Hepatocyte (in vitro differentiated cells): ENCODE measurements at regions not wholly inside any gene's neighbourhood (a gene's known extent, or its start where the extent isn't known, plus 50 kb on each side); places are given as distances from the start of the nearest gene placed in this dataset.

Experiments used
- DNase-seq: peaks from one replicate; pipeline ENCODE4 v3.0.0-alpha.2; 2016; ENCODE audit warnings: low spot score
- H2AFZ ChIP-seq: fragments of 200-600 bp; sonication (generic); 2 replicates; pipeline ENCODE4 v1.6.0; 2016; ENCODE audit warnings: antibody characterized with exemption, mild to moderate bottlenecking
- H3K27ac ChIP-seq: fragments of 200-600 bp; sonication (generic); 2 replicates; pipeline ENCODE4 v1.5.1; 2016; ENCODE audit warnings: mild to moderate bottlenecking
- H3K27me3 ChIP-seq: fragments of 200-600 bp; sonication (generic); 2 replicates; pipeline ENCODE4 v1.6.1; 2016
- H3K36me3 ChIP-seq: fragments of 200-600 bp; sonication (generic); replicated peaks from 2 replicates; pipeline ENCODE4 v1.5.1; 2016; ENCODE audit warnings: low read depth; ENCODE audit not compliant: insufficient read depth
- H3K4me1 ChIP-seq: fragments of 200-600 bp; sonication (generic); 2 replicates; pipeline ENCODE4 v1.5.1; 2016; ENCODE audit warnings: mild to moderate bottlenecking, moderate library complexity; ENCODE audit not compliant: insufficient read depth
- H3K4me2 ChIP-seq: fragments of 200-600 bp; sonication (generic); 2 replicates; pipeline ENCODE4 v1.6.0; 2016
- H3K4me3 ChIP-seq: fragments of 200-600 bp; sonication (generic); 2 replicates; pipeline ENCODE4 v1.5.1; 2016; ENCODE audit warnings: mild to moderate bottlenecking
- H3K79me2 ChIP-seq: fragments of 200-600 bp; sonication (generic); 2 replicates; pipeline ENCODE4 v1.6.0; 2017; ENCODE audit warnings: mild to moderate bottlenecking
- H3K9me2 ChIP-seq: fragments of 200-600 bp; sonication (generic); replicated peaks from 2 replicates; pipeline ENCODE4 v1.6.0; 2017; ENCODE audit warnings: mild to moderate bottlenecking; ENCODE audit not compliant: insufficient read depth
- H3K9me3 ChIP-seq: fragments of 200-600 bp; sonication (generic); 2 replicates; pipeline ENCODE4 v1.5.1; 2016; ENCODE audit warnings: low read depth, mild to moderate bottlenecking
- H4K20me1 ChIP-seq: fragments of 200-600 bp; sonication (generic); 2 replicates; pipeline ENCODE4 v1.6.0; 2016; ENCODE audit warnings: mild to moderate bottlenecking; ENCODE audit not compliant: insufficient read depth, poor library complexity, severe bottlenecking
- EZH2 ChIP-seq: fragments of 200-600 bp; sonication (generic); IDR thresholded peaks from 2 replicates; pipeline ENCODE4 v1.6.1; 2016; ENCODE audit warnings: antibody characterized with exemption, mild to moderate bottlenecking, borderline replicate concordance
- EZH2phosphoT487 ChIP-seq: fragments of 200-600 bp; sonication (generic); IDR thresholded peaks from one replicate; pipeline ENCODE4 v1.6.1; 2018; ENCODE audit warnings: antibody characterized with exemption, mild to moderate bottlenecking, low read depth, moderate library complexity; ENCODE audit not compliant: unreplicated experiment, severe bottlenecking
- WGBS: methylation state at CpG from one replicate; pipeline ENCODE4 v1.1.6; 2016; ENCODE audit warnings: low lambda C conversion rate; ENCODE audit errors: missing lambda C conversion rate; 5-methylcytosine and 5-hydroxymethylcytosine counted together
- TF ChIP-seq, protein P1 (sequence below): fragments of 200-600 bp; sonication (generic); IDR thresholded peaks from 2 replicates; pipeline ENCODE4 v1.5.1; 2016; ENCODE audit warnings: antibody characterized with exemption, mild to moderate bottlenecking; ENCODE audit not compliant: poor library complexity

DNA sequence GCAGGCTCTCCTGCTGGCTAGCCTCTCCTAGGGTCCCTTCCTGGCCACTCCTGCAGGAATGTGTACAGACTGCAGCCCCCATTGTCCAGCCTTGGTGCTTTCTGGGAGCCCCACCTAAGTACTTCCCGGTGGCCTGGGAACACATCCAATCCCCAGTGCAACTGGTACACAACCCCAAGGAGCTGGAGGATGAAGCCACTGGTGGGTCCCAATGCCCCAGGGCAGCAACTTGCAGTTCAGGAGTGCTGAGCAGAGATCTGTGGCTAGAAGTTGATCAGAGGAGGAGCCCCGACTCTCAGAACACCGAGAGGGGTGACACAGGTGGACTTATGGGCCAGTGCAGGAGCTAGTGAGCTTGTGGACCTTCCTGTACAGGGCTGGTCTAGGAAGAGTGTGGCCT is 1093.7 kb upstream of the ACO1 start:
- H4K20me1 ChIP-seq, result no peaks in the 10 kb centered on the region
- no peak overlapping the region for H3K4me3 ChIP-seq
- TF ChIP-seq EZH2 (no peak), EZH2phosphoT487 (no peak)
- TF ChIP-seq, protein P1, sequence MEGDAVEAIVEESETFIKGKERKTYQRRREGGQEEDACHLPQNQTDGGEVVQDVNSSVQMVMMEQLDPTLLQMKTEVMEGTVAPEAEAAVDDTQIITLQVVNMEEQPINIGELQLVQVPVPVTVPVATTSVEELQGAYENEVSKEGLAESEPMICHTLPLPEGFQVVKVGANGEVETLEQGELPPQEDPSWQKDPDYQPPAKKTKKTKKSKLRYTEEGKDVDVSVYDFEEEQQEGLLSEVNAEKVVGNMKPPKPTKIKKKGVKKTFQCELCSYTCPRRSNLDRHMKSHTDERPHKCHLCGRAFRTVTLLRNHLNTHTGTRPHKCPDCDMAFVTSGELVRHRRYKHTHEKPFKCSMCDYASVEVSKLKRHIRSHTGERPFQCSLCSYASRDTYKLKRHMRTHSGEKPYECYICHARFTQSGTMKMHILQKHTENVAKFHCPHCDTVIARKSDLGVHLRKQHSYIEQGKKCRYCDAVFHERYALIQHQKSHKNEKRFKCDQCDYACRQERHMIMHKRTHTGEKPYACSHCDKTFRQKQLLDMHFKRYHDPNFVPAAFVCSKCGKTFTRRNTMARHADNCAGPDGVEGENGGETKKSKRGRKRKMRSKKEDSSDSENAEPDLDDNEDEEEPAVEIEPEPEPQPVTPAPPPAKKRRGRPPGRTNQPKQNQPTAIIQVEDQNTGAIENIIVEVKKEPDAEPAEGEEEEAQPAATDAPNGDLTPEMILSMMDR, result no peak
- no peak overlapping the region for H3K27ac ChIP-seq
- no peaks in the 10 kb centered on the region for H3K4me1 ChIP-seq
- no peaks in the 10 kb centered on the region for H3K27me3 ChIP-seq
- H3K79me2 ChIP-seq, result no peaks in the 10 kb centered on the region
- H3K4me2 ChIP-seq, result no peak overlapping the region
- H3K9me3 ChIP-seq, result no peaks in the 10 kb centered on the region
- WGBS, result 92% methylated on average over 3 of the region's 3 CpGs
- H2AFZ ChIP-seq, result no peak overlapping the region
- no peaks in the 10 kb centered on the region for H3K9me2 ChIP-seq
- DNase-seq, result no peak
- no peaks in the 10 kb centered on the region for H3K36me3 ChIP-seq

DNA sequence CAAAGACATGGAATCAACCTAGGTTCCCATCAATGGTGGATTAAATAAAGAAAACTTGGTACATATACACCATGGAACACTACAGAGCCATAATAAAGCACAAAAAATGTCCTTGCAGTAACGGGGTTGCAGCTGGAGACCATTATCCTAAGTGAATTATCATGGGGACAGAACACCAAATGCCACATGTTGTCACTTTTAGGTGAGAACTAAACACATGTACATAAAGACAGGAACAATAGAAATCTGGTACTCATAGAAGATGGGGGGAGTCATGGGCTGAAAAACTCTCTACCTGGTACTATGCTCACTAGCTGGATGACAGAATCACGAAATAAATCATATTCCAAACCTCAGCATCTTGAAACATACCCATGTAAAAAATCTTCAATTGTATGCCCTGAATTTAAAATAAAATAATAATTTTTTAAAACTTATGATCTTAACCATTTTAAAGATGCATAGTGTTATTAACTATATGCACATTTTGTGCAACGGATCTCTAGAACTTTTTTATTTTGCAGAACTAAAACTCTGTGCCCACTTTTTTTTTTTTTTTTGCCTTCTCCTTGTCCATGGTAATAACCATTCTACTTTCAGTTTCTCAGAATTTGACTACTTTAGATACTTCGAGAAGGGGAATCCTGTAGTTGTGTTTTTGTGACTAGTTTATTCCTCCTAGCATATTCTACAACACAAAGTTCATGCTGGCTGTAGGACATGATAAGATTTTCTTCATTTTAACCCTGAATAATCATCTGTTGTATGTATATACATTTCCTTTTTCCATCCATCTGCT is 1081.6 kb upstream of the ACO1 start:
- H4K20me1 ChIP-seq, result no peaks in the 10 kb centered on the region
- H3K27ac ChIP-seq, result no peak overlapping the region
- no peak for DNase-seq
- WGBS, result 70% methylated on average over 4 of the region's 4 CpGs
- no peaks in the 10 kb centered on the region for H3K4me1 ChIP-seq
- H3K9me3 ChIP-seq, result no peaks in the 10 kb centered on the region
- H3K79me2 ChIP-seq, result no peaks in the 10 kb centered on the region
- no peak for TF ChIP-seq EZH2phosphoT487
- TF ChIP-seq, protein P1, result no peak
- no peak for TF ChIP-seq EZH2
- H2AFZ ChIP-seq, result no peak overlapping the region
- H3K9me2 ChIP-seq, result no peaks in the 10 kb centered on the region
- H3K4me2 ChIP-seq, result no peak overlapping the region
- H3K27me3 ChIP-seq, result no peaks in the 10 kb centered on the region
- no peaks in the 10 kb centered on the region for H3K36me3 ChIP-seq
- H3K4me3 ChIP-seq, result no peak overlapping the region

DNA sequence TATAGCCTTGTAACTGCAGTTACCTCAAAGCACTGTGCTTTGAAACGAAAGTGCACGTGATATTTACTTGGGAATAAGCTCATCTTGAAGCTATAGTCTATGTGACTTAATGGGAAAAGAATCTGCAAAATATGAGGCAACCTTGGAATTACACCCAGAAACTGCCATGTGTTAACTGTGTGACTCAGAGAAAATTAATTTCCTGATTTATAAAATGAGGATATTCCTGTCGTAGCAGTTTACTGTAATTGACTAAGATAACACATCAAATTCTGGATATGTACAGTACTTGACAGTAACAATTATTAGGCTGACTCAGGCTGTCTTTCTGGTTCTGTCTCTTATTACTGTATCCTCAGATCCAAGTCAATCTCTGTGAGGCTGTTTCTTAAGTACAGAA is 1079.9 kb upstream of the ACO1 start:
- no peaks in the 10 kb centered on the region for H3K9me3 ChIP-seq
- H3K79me2 ChIP-seq, result no peaks in the 10 kb centered on the region
- H3K4me2 ChIP-seq, result no peak overlapping the region
- peak; percentile 23 for DNase-seq
- H3K36me3 ChIP-seq, result no peaks in the 10 kb centered on the region
- H3K4me3 ChIP-seq, result no peak overlapping the region
- H3K9me2 ChIP-seq, result no peaks in the 10 kb centered on the region
- TF ChIP-seq EZH2 (no peak), EZH2phosphoT487 (no peak)
- TF ChIP-seq, protein P1, result no peak
- H4K20me1 ChIP-seq, result no peaks in the 10 kb centered on the region
- H3K27me3 ChIP-seq, result no peaks in the 10 kb centered on the region
- WGBS, result 44% methylated on average over 3 of the region's 3 CpGs
- no peaks in the 10 kb centered on the region for H3K4me1 ChIP-seq
- H3K27ac ChIP-seq, result no peak overlapping the region
- no peak overlapping the region for H2AFZ ChIP-seq
